Left lung (tissue), 4 donors: ENCODE measurements at regions not wholly inside any gene's neighbourhood (a gene's known extent, or its start where the extent isn't known, plus 50 kb on each side); places are given as distances from the start of the nearest gene placed in this dataset.

Source experiments
- ATAC-seq: fragments of 200-7000 bp; cut with Tn5 transposase; one replicate; pipeline ENCODE4 v1.9.1; 2020; ENCODE audit warnings: moderate library complexity
- DNase-seq, 4 donors: peaks; one replicate each; pipeline ENCODE4 v3.0.0-alpha.2; 2013 to 2020
- H3K27ac ChIP-seq, 2 donors: fragments of 200-600 bp; sonication (generic) in 1 of 2; one replicate each; pipeline versions ENCODE4 v1.5.0 to v1.8.0; 2020 to 2021
- H3K27me3 ChIP-seq, 2 donors: fragments of 200-600 bp; sonication (generic) in 1 of 2; one replicate each; pipeline versions ENCODE4 v1.5.0 to v1.8.0; 2020 to 2021
- H3K36me3 ChIP-seq, 2 donors: fragments of 200-600 bp; sonication (generic) in 1 of 2; one replicate each; pipeline versions ENCODE4 v1.5.0 to v1.8.0; 2020 to 2021
- H3K4me1 ChIP-seq, 2 donors: fragments of 200-600 bp; one replicate each; pipeline ENCODE4 v1.8.0; 2021
- H3K4me3 ChIP-seq, 2 donors: fragments of 200-600 bp; sonication (generic) in 1 of 2; one replicate each; pipeline versions ENCODE4 v1.5.0 to v1.8.0; 2020 to 2021; ENCODE audit warnings: mild to moderate bottlenecking in 1 of 2
- H3K9me3 ChIP-seq, 2 donors: fragments of 200-600 bp; sonication (generic) in 1 of 2; one replicate each; pipeline versions ENCODE4 v1.5.0 to v1.8.0; 2020 to 2021
- CTCF ChIP-seq, 2 donors: fragments of 200-600 bp; sonication (generic) in 1 of 2; IDR thresholded peaks; one replicate each; pipeline versions ENCODE4 v1.5.0 to v1.8.0; 2021; ENCODE audit warnings: antibody characterized with exemption in 2 of 2
- intact Hi-C, 2 donors: fragments of 100-400 bp; cut with DNase I; formaldehyde crosslinking; loops; one replicate each; pipeline versions ENCODE4 v1.11.2 to v1.14.2; 2022
- donor health status: DM: no; HTN: yes; CAD: no.
- donor health status: DM: no; HTN: no; CAD: no.

GRCh38 chr9:118482306-118482705 is 778.1 kb downstream of the TLR4 start:
- ATAC-seq (no peak), DNase-seq (no peak)
- TF ChIP-seq CTCF (IDR thresholded peaks at IDR 0.05) = no peak
- H3K27me3 ChIP-seq = no peaks in the 10 kb centered on the region
- intact Hi-C loops = no loop called here
- H3K4me1 ChIP-seq = no peaks in the 10 kb centered on the region
- no peak overlapping the region for H3K27ac ChIP-seq
- no peaks in the 10 kb centered on the region for H3K36me3 ChIP-seq
- no peak overlapping the region for H3K4me3 ChIP-seq
- no peaks in the 10 kb centered on the region for H3K9me3 ChIP-seq

DNA sequence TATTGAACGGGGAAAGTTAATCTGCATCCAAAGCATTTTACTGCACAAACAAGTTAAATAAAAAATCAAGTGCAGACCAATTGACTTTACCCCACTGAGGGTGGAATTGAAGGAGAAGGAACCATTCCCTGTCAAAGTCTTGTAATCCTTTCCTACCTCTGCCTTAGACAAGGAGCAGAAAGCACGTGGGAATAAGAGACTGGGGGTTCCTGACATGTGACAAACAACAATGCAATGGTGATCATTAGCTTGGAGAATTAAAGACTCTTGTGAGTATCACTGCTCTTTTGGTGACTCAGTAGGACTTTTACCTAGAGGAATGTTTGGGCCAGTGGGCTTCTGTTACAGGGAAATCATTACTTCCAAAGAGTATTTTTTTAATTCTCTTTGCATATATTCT is 779.5 kb downstream of the TLR4 start:
- Histone ChIP-seq H3K4me3 (no peak overlapping the region), H3K4me1 (no peaks in the 10 kb centered on the region), H3K27ac (no peak overlapping the region), H3K9me3 (no peaks in the 10 kb centered on the region), H3K36me3 (no peaks in the 10 kb centered on the region), H3K27me3 (no peaks in the 10 kb centered on the region)
- ATAC-seq (no peak), DNase-seq (no peak)
- intact Hi-C loops = no loop called here
- TF ChIP-seq CTCF (IDR thresholded peaks at IDR 0.05) = no peak

- intact Hi-C loops = no loop called here
- no peaks in the 10 kb centered on the region for H3K4me1 ChIP-seq
Observed at GRCh38 chr9:118503236-118503635, 799.0 kb downstream of the TLR4 start.

GRCh38 chr9:118510711-118511110 is 806.5 kb downstream of the TLR4 start:
- no peaks in the 10 kb centered on the region for H3K4me1 ChIP-seq
- H3K9me3 ChIP-seq = peaks cover 0 to 4% of the 10 kb centered on the region in 2 donors
- H3K36me3 ChIP-seq = no peaks in the 10 kb centered on the region
- peaks cover 0 to 2% of the 10 kb centered on the region in 2 donors for H3K27me3 ChIP-seq
- intact Hi-C loops = no loop called here
- ATAC-seq = no peak
- no peak for TF ChIP-seq CTCF (IDR thresholded peaks at IDR 0.05)
- no peak overlapping the region for H3K4me3 ChIP-seq
- no peak overlapping the region for H3K27ac ChIP-seq
- no peak for DNase-seq

More at GRCh38 chr9:118503236-118503635, 799.0 kb downstream of the TLR4 start:
- Histone ChIP-seq H3K4me3 (no peak overlapping the region), H3K27me3 (no peaks in the 10 kb centered on the region), H3K27ac (no peak overlapping the region), H3K9me3 (peaks cover 0 to 16% of the 10 kb centered on the region in 2 donors), H3K36me3 (no peaks in the 10 kb centered on the region)
- no peak for DNase-seq
- no peak for ATAC-seq
- TF ChIP-seq CTCF (IDR thresholded peaks at IDR 0.05) = no peak

- intact Hi-C loops = no loop called here
- ATAC-seq = no peak
Observed at GRCh38 chr9:118515947-118516346, 811.7 kb downstream of the TLR4 start.

More at GRCh38 chr9:118515947-118516346, 811.7 kb downstream of the TLR4 start:
- Histone ChIP-seq H3K4me3 (no peak overlapping the region), H3K36me3 (no peaks in the 10 kb centered on the region), H3K4me1 (no peaks in the 10 kb centered on the region), H3K27me3 (peaks cover 0 to 2% of the 10 kb centered on the region in 2 donors), H3K27ac (no peak overlapping the region), H3K9me3 (no peaks in the 10 kb centered on the region)
- DNase-seq = no peak
- no peak for TF ChIP-seq CTCF (IDR thresholded peaks at IDR 0.05)
